ENCODE measurements at regions not wholly inside any gene's neighbourhood (a gene's known extent, or its start where the extent isn't known, plus 50 kb on each side); places are given as distances from the start of the nearest gene placed in this dataset.

GRCh38 chr15:36491912-36492311 lies 87.5 kb upstream of the CDIN1 start:
- no peaks in the 10 kb centered on the region for H3K4me1 ChIP-seq (ENCODE audit: control insufficient read depth, low read length)
- peaks cover 21% of the 10 kb centered on the region for H3K27me3 ChIP-seq (ENCODE audit: control insufficient read depth, low read length)
- no peak overlapping the region for H3K27ac ChIP-seq (ENCODE audit: low read depth, low read length)
- H3F3A ChIP-seq (ENCODE audit: control insufficient read depth, insufficient read depth): no peaks in the 10 kb centered on the region
- TF ChIP-seq CTCF (IDR thresholded peaks at IDR 0.05; ENCODE audit: low read depth, low read length, poor library complexity, severe bottlenecking): no peak
- no peak for TF ChIP-seq EZH2phosphoT487 (IDR thresholded peaks at IDR 0.05; ENCODE audit: borderline replicate concordance, low read length)
- H3K79me2 ChIP-seq (ENCODE audit: control insufficient read depth, low read length): no peaks in the 10 kb centered on the region
- no peak overlapping the region for H3K4me3 ChIP-seq (ENCODE audit: low read length)
- no peaks in the 10 kb centered on the region for H3K9me3 ChIP-seq (ENCODE audit: control insufficient read depth, insufficient read depth, low read length)
- no peaks in the 10 kb centered on the region for H3K36me3 ChIP-seq (ENCODE audit: control insufficient read depth, low read length)
- H3K4me2 ChIP-seq (ENCODE audit: low read length): no peak overlapping the region
- no peaks in the 10 kb centered on the region for H4K20me1 ChIP-seq (ENCODE audit: control insufficient read depth, insufficient read depth, low read depth, low read length)
- no peaks in the 10 kb centered on the region for H3K9me2 ChIP-seq (replicated peaks; ENCODE audit: control insufficient read depth, low read length)

GRCh38 chr15:36495456-36495991 lies 83.9 kb upstream of the CDIN1 start:
- H3K9me3 ChIP-seq (ENCODE audit: control insufficient read depth, insufficient read depth, low read length): no peaks in the 10 kb centered on the region
- H3K36me3 ChIP-seq (ENCODE audit: control insufficient read depth, low read length): no peaks in the 10 kb centered on the region
- H3K4me3 ChIP-seq (ENCODE audit: low read length): no peak overlapping the region
- no peak overlapping the region for H3K27ac ChIP-seq (ENCODE audit: low read depth, low read length)
- H3K79me2 ChIP-seq (ENCODE audit: control insufficient read depth, low read length): no peaks in the 10 kb centered on the region
- no peaks in the 10 kb centered on the region for H3K4me1 ChIP-seq (ENCODE audit: control insufficient read depth, low read length)
- H3F3A ChIP-seq (ENCODE audit: control insufficient read depth, insufficient read depth): no peaks in the 10 kb centered on the region
- TF ChIP-seq CTCF (IDR thresholded peaks at IDR 0.05; ENCODE audit: low read depth, low read length, poor library complexity, severe bottlenecking): no peak
- no peak for TF ChIP-seq EZH2phosphoT487 (IDR thresholded peaks at IDR 0.05; ENCODE audit: borderline replicate concordance, low read length)
- no peak overlapping the region for H3K4me2 ChIP-seq (ENCODE audit: low read length)
- H3K9me2 ChIP-seq (replicated peaks; ENCODE audit: control insufficient read depth, low read length): no peaks in the 10 kb centered on the region
- H4K20me1 ChIP-seq (ENCODE audit: control insufficient read depth, insufficient read depth, low read depth, low read length): no peaks in the 10 kb centered on the region
- H3K27me3 ChIP-seq (ENCODE audit: control insufficient read depth, low read length): peaks cover 26% of the 10 kb centered on the region

- H3K27ac ChIP-seq (ENCODE audit: low read depth, low read length): no peak overlapping the region
- H3K79me2 ChIP-seq (ENCODE audit: control insufficient read depth, low read length): no peaks in the 10 kb centered on the region
- TF ChIP-seq EZH2phosphoT487 (IDR thresholded peaks at IDR 0.05; ENCODE audit: borderline replicate concordance, low read length) (no peak), CTCF (IDR thresholded peaks at IDR 0.05; ENCODE audit: low read depth, low read length, poor library complexity, severe bottlenecking) (no peak)
Measured at GRCh38 chr15:36497901-36498300, 81.5 kb upstream of the CDIN1 start.

More at GRCh38 chr15:36497901-36498300, 81.5 kb upstream of the CDIN1 start:
- peaks cover 18% of the 10 kb centered on the region for H3K27me3 ChIP-seq (ENCODE audit: control insufficient read depth, low read length)
- H3K9me3 ChIP-seq (ENCODE audit: control insufficient read depth, insufficient read depth, low read length): no peaks in the 10 kb centered on the region
- H3K4me2 ChIP-seq (ENCODE audit: low read length): no peak overlapping the region
- H3F3A ChIP-seq (ENCODE audit: control insufficient read depth, insufficient read depth): no peaks in the 10 kb centered on the region
- H3K4me1 ChIP-seq (ENCODE audit: control insufficient read depth, low read length): no peaks in the 10 kb centered on the region
- no peaks in the 10 kb centered on the region for H3K9me2 ChIP-seq (replicated peaks; ENCODE audit: control insufficient read depth, low read length)
- no peaks in the 10 kb centered on the region for H4K20me1 ChIP-seq (ENCODE audit: control insufficient read depth, insufficient read depth, low read depth, low read length)
- H3K36me3 ChIP-seq (ENCODE audit: control insufficient read depth, low read length): no peaks in the 10 kb centered on the region
- H3K4me3 ChIP-seq (ENCODE audit: low read length): no peak overlapping the region
